ENCODE measurements at regions not wholly inside any gene's neighbourhood (a gene's known extent, or its start where the extent isn't known, plus 50 kb on each side); places are given as distances from the start of the nearest gene placed in this dataset.

DNA sequence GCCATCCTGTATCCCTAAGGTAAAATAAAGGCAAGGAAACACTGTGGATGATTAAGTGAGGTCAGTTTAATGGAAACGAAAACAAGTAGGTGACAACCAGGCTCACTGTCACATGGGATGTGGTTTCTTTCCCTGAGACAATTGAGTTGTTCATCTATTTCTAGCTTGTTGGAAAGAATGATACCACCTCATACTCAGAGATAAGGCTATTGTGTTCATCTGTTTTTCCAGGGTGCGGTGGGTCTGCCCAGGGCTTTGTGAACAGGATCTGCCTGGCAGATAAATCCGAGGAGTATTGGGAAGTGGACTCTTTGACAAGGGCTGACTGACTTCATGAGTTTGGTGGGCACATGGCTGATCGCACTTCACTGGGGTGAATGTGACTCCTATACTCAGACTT, 80.8 kb upstream of the TIAM2 start:
- TF ChIP-seq, protein P1, sequence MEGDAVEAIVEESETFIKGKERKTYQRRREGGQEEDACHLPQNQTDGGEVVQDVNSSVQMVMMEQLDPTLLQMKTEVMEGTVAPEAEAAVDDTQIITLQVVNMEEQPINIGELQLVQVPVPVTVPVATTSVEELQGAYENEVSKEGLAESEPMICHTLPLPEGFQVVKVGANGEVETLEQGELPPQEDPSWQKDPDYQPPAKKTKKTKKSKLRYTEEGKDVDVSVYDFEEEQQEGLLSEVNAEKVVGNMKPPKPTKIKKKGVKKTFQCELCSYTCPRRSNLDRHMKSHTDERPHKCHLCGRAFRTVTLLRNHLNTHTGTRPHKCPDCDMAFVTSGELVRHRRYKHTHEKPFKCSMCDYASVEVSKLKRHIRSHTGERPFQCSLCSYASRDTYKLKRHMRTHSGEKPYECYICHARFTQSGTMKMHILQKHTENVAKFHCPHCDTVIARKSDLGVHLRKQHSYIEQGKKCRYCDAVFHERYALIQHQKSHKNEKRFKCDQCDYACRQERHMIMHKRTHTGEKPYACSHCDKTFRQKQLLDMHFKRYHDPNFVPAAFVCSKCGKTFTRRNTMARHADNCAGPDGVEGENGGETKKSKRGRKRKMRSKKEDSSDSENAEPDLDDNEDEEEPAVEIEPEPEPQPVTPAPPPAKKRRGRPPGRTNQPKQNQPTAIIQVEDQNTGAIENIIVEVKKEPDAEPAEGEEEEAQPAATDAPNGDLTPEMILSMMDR (IDR thresholded peaks at IDR 0.05): no peak
- no peak for TF ChIP-seq POLR2A (IDR thresholded peaks at IDR 0.05)
- no peak for TF ChIP-seq EP300 (IDR thresholded peaks at IDR 0.05)
